IMR-90 (cell line): ENCODE measurements at regions not wholly inside any gene's neighbourhood (a gene's known extent, or its start where the extent isn't known, plus 50 kb on each side); places are given as distances from the start of the nearest gene placed in this dataset.

Experiments used
- ATAC-seq: fragments of 200-7000 bp; cut with Tn5 transposase; 2 replicates; pipeline ENCODE4 v1.9.1; 2020; ENCODE audit warnings: low read depth, mild to moderate bottlenecking, moderate library complexity
- BruUV-seq: library from RNA; stranded (reverse); fragments of 400-500 nt; replicated peaks from 2 replicates; lab custom pipeline; 2021; lab: Mats Ljungman, UMichigan
- CTCF ChIA-PET: fragments of 300-600 bp; formaldehyde crosslinking; extraction: SDS; loops from one replicate; lab custom pipeline; 2021; ENCODE audit warnings: antibody characterized with exemption; lab: Yijun Ruan, JAX
- POLR2A ChIA-PET: fragments of 300-600 bp; sonication (Branson Sonifier 250); formaldehyde crosslinking; loops from one replicate; lab custom pipeline; 2022; ENCODE audit warnings: antibody characterized with exemption; ENCODE audit not compliant: unreplicated experiment; lab: Charles Lee
- DNase-seq: peaks from one replicate; pipeline ENCODE4 v3.0.0; 2013
- H2AFZ ChIP-seq: replicated peaks from 2 replicates; pipeline ENCODE3; 2013; ENCODE audit warnings: low read length, mild to moderate bottlenecking; ENCODE audit not compliant: poor library complexity
- H2AK5ac ChIP-seq: 2 replicates; pipeline ENCODE4 v1.6.1; 2013; ENCODE audit warnings: low read depth, low read length, inconsistent platforms
- H2AK9ac ChIP-seq: replicated peaks from 2 replicates; pipeline ENCODE3; 2013; ENCODE audit warnings: mild to moderate bottlenecking, low read depth, low read length, moderate library complexity; ENCODE audit not compliant: poor library complexity
- H2BK120ac ChIP-seq: 2 replicates; pipeline ENCODE4 v1.6.1; 2013; ENCODE audit warnings: low read depth, low read length, inconsistent platforms
- H2BK15ac ChIP-seq: 3 replicates; pipeline ENCODE4 v1.6.1; 2013; ENCODE audit warnings: low read depth, low read length, inconsistent platforms
- H2BK20ac ChIP-seq: 2 replicates; pipeline ENCODE4 v1.6.1; 2013; ENCODE audit warnings: low read depth, mild to moderate bottlenecking, inconsistent platforms, low read length, moderate library complexity
- H2BK5ac ChIP-seq: 2 replicates; pipeline ENCODE4 v1.6.1; 2013; ENCODE audit warnings: mild to moderate bottlenecking, low read depth, low read length, inconsistent platforms; ENCODE audit not compliant: poor library complexity, severe bottlenecking
- H3K14ac ChIP-seq: replicated peaks from 2 replicates; pipeline ENCODE4 v1.6.1; 2013; ENCODE audit warnings: low read depth, low read length, inconsistent platforms
- H3K18ac ChIP-seq: 2 replicates; pipeline ENCODE4 v1.6.1; 2013; ENCODE audit warnings: low read depth, low read length, control low read depth
- H3K23ac ChIP-seq: 2 replicates; pipeline ENCODE4 v1.6.1; 2013; ENCODE audit warnings: low read depth, low read length, inconsistent platforms
- H3K27ac ChIP-seq: 2 replicates; pipeline ENCODE4 v1.5.1; 2013; ENCODE audit warnings: mild to moderate bottlenecking, control low read depth, low read length; ENCODE audit not compliant: insufficient read depth
- H3K27me3 ChIP-seq: 2 replicates; pipeline ENCODE4 v1.6.1; 2013; ENCODE audit warnings: low read length; ENCODE audit not compliant: control insufficient read depth, insufficient read depth
- H3K36me3 ChIP-seq: 2 replicates; pipeline ENCODE4 v1.6.1; 2013; ENCODE audit warnings: low read length, mixed read lengths; ENCODE audit not compliant: control insufficient read depth, insufficient read depth
- H3K4ac ChIP-seq: 2 replicates; pipeline ENCODE4 v1.6.1; 2013; ENCODE audit warnings: low read depth, low read length, inconsistent platforms
- H3K4me1 ChIP-seq: 2 replicates; pipeline ENCODE4 v1.6.1; 2013; ENCODE audit warnings: low read length, mixed read lengths; ENCODE audit not compliant: control insufficient read depth, insufficient read depth
- H3K4me2 ChIP-seq: 2 replicates; pipeline ENCODE4 v1.6.1; 2013; ENCODE audit warnings: low read depth, mild to moderate bottlenecking, control low read depth, low read length, moderate library complexity
- H3K4me3 ChIP-seq: 2 replicates; pipeline ENCODE4 v1.5.1; 2013; ENCODE audit warnings: low read depth, mild to moderate bottlenecking, control low read depth, low read length, moderate library complexity; ENCODE audit not compliant: insufficient read depth
- H3K56ac ChIP-seq: 2 replicates; pipeline ENCODE4 v1.6.1; 2013; ENCODE audit warnings: low read length, inconsistent platforms; ENCODE audit not compliant: insufficient read depth; ENCODE audit errors: extremely low read depth
- H3K79me1 ChIP-seq, 2 experiments: 2 replicates each; pipeline ENCODE4 v1.6.1; 2013; ENCODE audit warnings: low read length in 2 of 2, inconsistent platforms in 1 of 2, low read depth in 1 of 2
- H3K9ac ChIP-seq: 2 replicates; pipeline ENCODE4 v1.6.1; 2013; ENCODE audit warnings: low read depth, low read length, control low read depth
- H3K9me1 ChIP-seq: 2 replicates; pipeline ENCODE4 v1.6.1; 2013; ENCODE audit warnings: low read length, inconsistent platforms; ENCODE audit not compliant: insufficient read depth
- H3K9me3 ChIP-seq: 2 replicates; pipeline ENCODE4 v1.6.1; 2013; ENCODE audit warnings: low read length; ENCODE audit not compliant: control insufficient read depth, insufficient read depth
- H4K20me1 ChIP-seq: 2 replicates; pipeline ENCODE4 v1.6.1; 2013; ENCODE audit warnings: low read length, inconsistent platforms; ENCODE audit not compliant: insufficient read depth
- H4K5ac ChIP-seq: 2 replicates; pipeline ENCODE4 v1.6.1; 2013; ENCODE audit warnings: mild to moderate bottlenecking, low read depth, low read length, control low read depth
- H4K8ac ChIP-seq, 2 experiments: 2 replicates each; pipeline ENCODE4 v1.6.1; 2013; ENCODE audit warnings: low read depth in 2 of 2, low read length in 2 of 2, control low read depth in 1 of 2, inconsistent platforms in 1 of 2
- H4K91ac ChIP-seq: 2 replicates; pipeline ENCODE4 v1.6.1; 2013; ENCODE audit warnings: low read depth, low read length, inconsistent platforms; ENCODE audit not compliant: insufficient read depth
- BHLHE40 ChIP-seq: fragments of 150-350 bp; IDR thresholded peaks from 2 replicates; pipeline ENCODE4 v1.6.1; 2016; ENCODE audit warnings: mild to moderate bottlenecking, low read depth, low read length
- CEBPB ChIP-seq: IDR thresholded peaks from 2 replicates; pipeline ENCODE4 v1.6.1; 2012; ENCODE audit warnings: low read depth, low read length, improper control_type of control experiment
- CHD1 ChIP-seq: IDR thresholded peaks from 2 replicates; pipeline ENCODE4 v1.6.1; 2012; ENCODE audit warnings: low read depth, low read length, improper control_type of control experiment
- FOS ChIP-seq: fragments of 150-350 bp; IDR thresholded peaks from 2 replicates; pipeline ENCODE4 v1.6.1; 2016; ENCODE audit warnings: low read depth, low read length
- MAZ ChIP-seq: IDR thresholded peaks from 2 replicates; pipeline ENCODE4 v1.6.1; 2012; ENCODE audit warnings: low read depth, mild to moderate bottlenecking, low read length, improper control_type of control experiment, moderate library complexity, borderline replicate concordance
- NFE2L2 ChIP-seq: fragments of 150-350 bp; IDR thresholded peaks from 2 replicates; pipeline ENCODE4 v1.6.1; 2016; ENCODE audit warnings: low read depth, mild to moderate bottlenecking, low read length
- POLR2A ChIP-seq: IDR thresholded peaks from 2 replicates; pipeline ENCODE4 v1.6.1; 2012; ENCODE audit warnings: mild to moderate bottlenecking, low read depth, low read length
- RAD21 ChIP-seq: IDR thresholded peaks from 2 replicates; pipeline ENCODE4 v1.6.1; 2012; ENCODE audit warnings: low read length, improper control_type of control experiment
- SMC3 ChIP-seq: fragments of 150-350 bp; IDR thresholded peaks from 2 replicates; pipeline ENCODE4 v1.6.1; 2016; ENCODE audit warnings: low read depth, mild to moderate bottlenecking, antibody characterized with exemption, low read length, moderate library complexity
- WGBS, 2 experiments: methylation state at CpG; one replicate each; pipeline versions ENCODE4 v1.1.5 to v1.1.7; 2013; ENCODE audit warnings: missing lambda C conversion rate in 2 of 2; ENCODE audit not compliant: insufficient read length in 1 of 2; ENCODE audit errors: extremely low coverage in 2 of 2; 5-methylcytosine and 5-hydroxymethylcytosine counted together
- dilution Hi-C: fragments of 300-500 bp; cut with HindIII; formaldehyde crosslinking; loops from one replicate; pipeline ENCODE4 v1.14.3; 2018; ENCODE audit warnings: low sequenced_read_pairs; ENCODE audit not compliant: unreplicated experiment
- in situ Hi-C: fragments of 300-500 bp; cut with MboI; formaldehyde crosslinking; loops from 3 replicates; pipeline ENCODE4 v1.14.3; 2019; ENCODE audit warnings: low sequenced_read_pairs, inconsistent platforms, mixed read lengths
- intact Hi-C: fragments of 100-400 bp; cut with micrococcal nuclease; formaldehyde crosslinking; loops from 2 replicates; pipeline ENCODE4 v1.10.0; 2022
- TF ChIP-seq, protein P1 (sequence below): fragments of 150-350 bp; IDR thresholded peaks from 2 replicates; pipeline ENCODE4 v1.6.1; 2017; ENCODE audit warnings: mild to moderate bottlenecking, antibody characterized with exemption, low read length, low read depth
- TF ChIP-seq, protein P2 (sequence below): fragments of 150-350 bp; IDR thresholded peaks from 2 replicates; pipeline ENCODE4 v1.6.1; 2016; ENCODE audit warnings: low read depth, mild to moderate bottlenecking, low read length, moderate library complexity, borderline replicate concordance

DNA sequence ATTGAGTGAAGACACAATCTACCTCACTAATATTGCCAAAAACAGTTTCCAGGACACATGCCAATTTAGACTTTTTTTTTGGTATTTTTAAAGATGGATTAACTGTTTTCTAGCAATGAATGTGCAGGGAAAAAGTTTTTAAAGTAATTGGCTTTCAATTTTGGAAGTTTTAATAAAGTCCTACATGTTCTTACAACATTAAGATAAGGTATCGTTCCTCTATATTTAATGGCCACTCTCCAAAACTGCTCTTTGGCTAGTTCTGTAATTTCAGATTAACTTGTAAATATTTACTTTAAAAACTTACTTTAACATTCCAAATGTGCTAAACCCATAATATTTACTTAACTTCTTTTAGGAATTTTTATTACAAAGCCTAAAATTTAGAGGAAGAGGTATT lies 1332.2 kb upstream of the PRMT6 start:
- Histone ChIP-seq H3K4me2 (no peak overlapping the region), H4K8ac (no peak overlapping the region), H3K18ac (no peak overlapping the region), H4K5ac (no peak overlapping the region), H4K20me1 (no peaks in the 10 kb centered on the region), H3K9ac (no peak overlapping the region), H3K4me3 (no peak overlapping the region), H4K91ac (no peak overlapping the region), H3K9me3 (no peaks in the 10 kb centered on the region), H3K27me3 (no peaks in the 10 kb centered on the region), H3K79me1 (no peaks in the 10 kb centered on the region), H3K56ac (no peak overlapping the region), H3K4ac (no peak overlapping the region), H2BK20ac (no peak overlapping the region), H2BK15ac (no peak overlapping the region), H3K36me3 (no peaks in the 10 kb centered on the region), H3K4me1 (no peaks in the 10 kb centered on the region), H3K27ac (no peak overlapping the region), H2AK9ac (no peak overlapping the region), H2AFZ (no peak overlapping the region), H2BK120ac (no peak overlapping the region), H3K14ac (no peak overlapping the region), H3K23ac (no peak overlapping the region), H3K9me1 (no peaks in the 10 kb centered on the region), H2AK5ac (no peak overlapping the region), H2BK5ac (no peak overlapping the region)
- ChIA-PET POLR2A (no interaction called here), CTCF (no interaction called here)
- dilution Hi-C loops: no loop called here
- no peak for ATAC-seq
- no CpG with 5 or more reads among the region's 1 CpG for WGBS, 2 experiments
- BruUV-seq: no TSS peak
- TF ChIP-seq FOS: no peak
- TF ChIP-seq NFE2L2: no peak
- no peak for TF ChIP-seq POLR2A
- TF ChIP-seq CHD1: no peak
- no peak for TF ChIP-seq MAZ
- no peak for TF ChIP-seq RAD21
- TF ChIP-seq CEBPB: no peak
- no peak for TF ChIP-seq BHLHE40
- TF ChIP-seq, protein P1, sequence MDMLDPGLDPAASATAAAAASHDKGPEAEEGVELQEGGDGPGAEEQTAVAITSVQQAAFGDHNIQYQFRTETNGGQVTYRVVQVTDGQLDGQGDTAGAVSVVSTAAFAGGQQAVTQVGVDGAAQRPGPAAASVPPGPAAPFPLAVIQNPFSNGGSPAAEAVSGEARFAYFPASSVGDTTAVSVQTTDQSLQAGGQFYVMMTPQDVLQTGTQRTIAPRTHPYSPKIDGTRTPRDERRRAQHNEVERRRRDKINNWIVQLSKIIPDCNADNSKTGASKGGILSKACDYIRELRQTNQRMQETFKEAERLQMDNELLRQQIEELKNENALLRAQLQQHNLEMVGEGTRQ: no peak
- TF ChIP-seq, protein P2, sequence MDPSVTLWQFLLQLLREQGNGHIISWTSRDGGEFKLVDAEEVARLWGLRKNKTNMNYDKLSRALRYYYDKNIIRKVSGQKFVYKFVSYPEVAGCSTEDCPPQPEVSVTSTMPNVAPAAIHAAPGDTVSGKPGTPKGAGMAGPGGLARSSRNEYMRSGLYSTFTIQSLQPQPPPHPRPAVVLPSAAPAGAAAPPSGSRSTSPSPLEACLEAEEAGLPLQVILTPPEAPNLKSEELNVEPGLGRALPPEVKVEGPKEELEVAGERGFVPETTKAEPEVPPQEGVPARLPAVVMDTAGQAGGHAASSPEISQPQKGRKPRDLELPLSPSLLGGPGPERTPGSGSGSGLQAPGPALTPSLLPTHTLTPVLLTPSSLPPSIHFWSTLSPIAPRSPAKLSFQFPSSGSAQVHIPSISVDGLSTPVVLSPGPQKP: no peak
- TF ChIP-seq SMC3: no peak
- intact Hi-C loops: no loop called here
- no peak for DNase-seq
- in situ Hi-C loops: no loop called here
